GM23248 (cell line): ENCODE measurements at regions not wholly inside any gene's neighbourhood (a gene's known extent, or its start where the extent isn't known, plus 50 kb on each side); places are given as distances from the start of the nearest gene placed in this dataset.

Experiments used
- DNase-seq: peaks from one replicate; pipeline ENCODE4 v3.0.0-alpha.2; 2015
- H2AFZ ChIP-seq: fragments of 200-600 bp; sonication (generic); 2 replicates; pipeline ENCODE4 v1.6.1; 2016; ENCODE audit warnings: antibody characterized with exemption
- H3F3A ChIP-seq: fragments of 200-600 bp; sonication (generic); 2 replicates; pipeline ENCODE4 v1.6.1; 2016; ENCODE audit warnings: mild to moderate bottlenecking, antibody characterized with exemption, mixed run types; ENCODE audit not compliant: insufficient read depth
- H3K27ac ChIP-seq: fragments of 200-600 bp; sonication (generic); 2 replicates; pipeline ENCODE4 v1.5.1; 2016; ENCODE audit warnings: mild to moderate bottlenecking
- H3K27me3 ChIP-seq: fragments of 200-600 bp; sonication (generic); replicated peaks from 2 replicates; pipeline ENCODE4 v1.6.1; 2016; ENCODE audit warnings: mild to moderate bottlenecking; ENCODE audit not compliant: insufficient read depth
- H3K36me3 ChIP-seq: fragments of 200-600 bp; sonication (generic); 2 replicates; pipeline ENCODE4 v1.6.1; 2016; ENCODE audit warnings: low read depth, mild to moderate bottlenecking
- H3K4me1 ChIP-seq: fragments of 200-600 bp; sonication (generic); 2 replicates; pipeline ENCODE4 v1.6.1; 2016; ENCODE audit warnings: mild to moderate bottlenecking; ENCODE audit not compliant: insufficient read depth
- H3K4me2 ChIP-seq: fragments of 200-600 bp; sonication (generic); one replicate; pipeline ENCODE4 v1.6.1; 2016; ENCODE audit warnings: mild to moderate bottlenecking; ENCODE audit not compliant: unreplicated experiment
- H3K4me3 ChIP-seq: fragments of 200-600 bp; sonication (generic); 2 replicates; pipeline ENCODE4 v1.5.1; 2016; ENCODE audit warnings: mild to moderate bottlenecking
- H3K79me2 ChIP-seq: fragments of 200-600 bp; sonication (generic); 2 replicates; pipeline ENCODE4 v1.6.1; 2016; ENCODE audit warnings: mild to moderate bottlenecking; ENCODE audit not compliant: insufficient read depth
- H3K9ac ChIP-seq: fragments of 200-600 bp; sonication (generic); 2 replicates; pipeline ENCODE4 v1.6.1; 2016; ENCODE audit warnings: mild to moderate bottlenecking
- H3K9me2 ChIP-seq: fragments of 200-600 bp; sonication (generic); 2 replicates; pipeline ENCODE4 v1.6.1; 2016; ENCODE audit warnings: mixed run types, mild to moderate bottlenecking, moderate library complexity; ENCODE audit not compliant: insufficient read depth
- H3K9me3 ChIP-seq: fragments of 200-600 bp; sonication (generic); one replicate; pipeline ENCODE4 v1.6.1; 2017; ENCODE audit warnings: low read depth
- H4K20me1 ChIP-seq: fragments of 200-600 bp; sonication (generic); 2 replicates; pipeline ENCODE4 v1.6.0; 2016; ENCODE audit not compliant: insufficient read depth
- EZH2 ChIP-seq: fragments of 200-600 bp; sonication (generic); IDR thresholded peaks from 2 replicates; pipeline ENCODE4 v1.6.1; 2018; ENCODE audit warnings: antibody characterized with exemption, mild to moderate bottlenecking; ENCODE audit not compliant: insufficient read depth, poor library complexity, severe bottlenecking
- EZH2phosphoT487 ChIP-seq: fragments of 200-600 bp; sonication (generic); IDR thresholded peaks from 2 replicates; pipeline ENCODE4 v1.6.1; 2018; ENCODE audit warnings: antibody characterized with exemption, moderate library complexity, mild to moderate bottlenecking, low read depth; ENCODE audit not compliant: insufficient read depth
- WGBS, 2 experiments: methylation state at CpG; one replicate each; pipeline ENCODE4 v1.1.6; 2015 to 2017; ENCODE audit warnings: low lambda C conversion rate in 2 of 2, low coverage in 1 of 2; ENCODE audit errors: missing lambda C conversion rate in 2 of 2; 5-methylcytosine and 5-hydroxymethylcytosine counted together
- in situ Hi-C: fragments of 300-500 bp; cut with MboI; formaldehyde crosslinking; loops from 2 replicates; pipeline ENCODE4 v1.15.0; 2020

DNA sequence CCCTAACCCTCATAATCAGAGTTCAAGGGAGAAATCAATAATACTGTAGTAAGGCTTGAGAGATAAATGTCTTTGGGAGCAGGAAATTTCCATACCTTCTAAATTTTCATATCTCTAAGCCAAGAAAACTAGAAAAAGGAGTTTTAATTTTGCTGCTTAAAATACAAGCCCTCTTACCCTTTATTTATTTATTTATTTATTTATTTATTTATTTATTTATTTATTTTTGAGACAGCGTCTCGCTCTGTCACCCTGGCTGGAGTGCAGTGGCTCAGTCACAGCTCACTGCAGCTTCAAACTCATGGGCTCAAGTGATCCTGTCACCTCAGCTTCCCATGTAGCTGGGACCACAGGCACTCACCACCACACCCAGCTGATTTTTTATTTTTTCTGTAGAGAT is 69.0 kb upstream of the GNAO1 start:
- Histone ChIP-seq H3K27me3 (no peaks in the 10 kb centered on the region), H3K4me2 (no peak overlapping the region), H3K36me3 (no peaks in the 10 kb centered on the region), H3K4me1 (no peaks in the 10 kb centered on the region), H3K9ac (no peak overlapping the region), H3F3A (no peaks in the 10 kb centered on the region), H3K79me2 (no peaks in the 10 kb centered on the region), H2AFZ (no peak overlapping the region), H3K27ac (no peak overlapping the region), H3K9me2 (no peaks in the 10 kb centered on the region), H3K4me3 (no peak overlapping the region), H3K9me3 (no peaks in the 10 kb centered on the region), H4K20me1 (no peaks in the 10 kb centered on the region)
- TF ChIP-seq EZH2 (no peak), EZH2phosphoT487 (no peak)
- in situ Hi-C loops, result no loop called here
- 81 to 88% methylated on average over 2 of the region's 2 CpGs for WGBS, 2 experiments
- DNase-seq, result no peak

DNA sequence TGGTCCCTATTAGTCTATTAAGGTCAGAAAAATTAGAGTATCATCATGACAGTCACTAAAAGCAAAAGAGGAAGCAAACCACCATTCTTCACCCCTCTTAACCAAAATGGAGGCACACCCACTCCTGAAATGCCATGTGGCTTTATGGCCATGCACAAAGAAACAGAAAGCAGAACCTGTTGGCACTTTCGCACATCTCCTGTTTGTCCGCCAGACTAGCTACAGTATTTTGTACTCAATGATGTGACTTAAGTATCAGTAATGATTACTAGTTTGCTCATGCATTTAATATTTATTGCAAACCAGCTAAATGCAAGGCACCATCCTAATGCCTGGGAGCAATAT is 70.2 kb upstream of the GNAO1 start:
- WGBS, 2 experiments, result 92% methylated on average over 2 of the region's 2 CpGs
- Histone ChIP-seq H3K4me1 (no peaks in the 10 kb centered on the region), H2AFZ (no peak overlapping the region), H3K4me3 (no peak overlapping the region), H3K79me2 (no peaks in the 10 kb centered on the region), H3K9me3 (no peaks in the 10 kb centered on the region), H3K4me2 (no peak overlapping the region), H3F3A (no peaks in the 10 kb centered on the region), H3K27me3 (no peaks in the 10 kb centered on the region), H3K27ac (no peak overlapping the region), H3K9ac (no peak overlapping the region), H4K20me1 (no peaks in the 10 kb centered on the region), H3K9me2 (no peaks in the 10 kb centered on the region), H3K36me3 (no peaks in the 10 kb centered on the region)
- DNase-seq, result no peak
- in situ Hi-C loops, result no loop called here
- no peak for TF ChIP-seq EZH2
- TF ChIP-seq EZH2phosphoT487, result no peak

GRCh38 chr16:56120447-56121155 is 70.7 kb upstream of the GNAO1 start:
- no peak overlapping the region for H2AFZ ChIP-seq
- in situ Hi-C loops, result no loop called here
- H3K9me2 ChIP-seq, result no peaks in the 10 kb centered on the region
- H3K36me3 ChIP-seq, result no peaks in the 10 kb centered on the region
- no peak for DNase-seq
- H3K4me3 ChIP-seq, result no peak overlapping the region
- H3K27ac ChIP-seq, result no peak overlapping the region
- H3K9ac ChIP-seq, result no peak overlapping the region
- H3K27me3 ChIP-seq, result no peaks in the 10 kb centered on the region
- H4K20me1 ChIP-seq, result no peaks in the 10 kb centered on the region
- no peaks in the 10 kb centered on the region for H3K79me2 ChIP-seq
- no peak overlapping the region for H3K4me2 ChIP-seq
- WGBS, 2 experiments, result 12 to 17% methylated on average over 3 of the region's 3 CpGs
- no peak for TF ChIP-seq EZH2
- TF ChIP-seq EZH2phosphoT487, result no peak
- H3K4me1 ChIP-seq, result no peaks in the 10 kb centered on the region
- no peaks in the 10 kb centered on the region for H3K9me3 ChIP-seq
- no peaks in the 10 kb centered on the region for H3F3A ChIP-seq

DNA sequence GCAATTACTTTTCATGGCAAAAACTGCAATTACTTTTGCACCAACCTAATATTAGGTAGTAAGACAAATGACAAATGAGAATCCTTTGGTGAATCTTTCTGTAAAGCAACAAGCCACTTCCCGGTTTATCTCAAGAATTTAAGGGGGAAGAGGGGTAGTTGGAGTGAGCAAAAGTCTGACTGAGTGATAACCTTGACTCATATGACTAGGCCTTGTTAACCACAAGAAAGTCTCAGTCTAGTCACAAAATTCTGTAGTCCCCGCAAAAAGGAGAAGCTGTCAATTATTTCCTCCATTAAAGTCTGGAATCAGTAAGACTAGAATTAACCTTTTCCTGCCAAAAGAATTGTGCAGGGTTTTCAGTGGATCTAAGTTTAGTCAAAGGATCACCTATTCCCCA is 72.2 kb upstream of the GNAO1 start:
- H3K79me2 ChIP-seq, result no peaks in the 10 kb centered on the region
- no peak overlapping the region for H3K4me3 ChIP-seq
- no peak for DNase-seq
- no peaks in the 10 kb centered on the region for H3K36me3 ChIP-seq
- H3K27ac ChIP-seq, result no peak overlapping the region
- no peaks in the 10 kb centered on the region for H3K9me2 ChIP-seq
- TF ChIP-seq EZH2, result no peak
- TF ChIP-seq EZH2phosphoT487, result no peak
- no peak overlapping the region for H2AFZ ChIP-seq
- H3K9ac ChIP-seq, result no peak overlapping the region
- no peaks in the 10 kb centered on the region for H3K27me3 ChIP-seq
- in situ Hi-C loops, result no loop called here
- H3F3A ChIP-seq, result no peaks in the 10 kb centered on the region
- no peaks in the 10 kb centered on the region for H3K4me1 ChIP-seq
- WGBS, 2 experiments, result 33 to 43% methylated on average over 2 of the region's 2 CpGs
- H3K9me3 ChIP-seq, result no peaks in the 10 kb centered on the region
- no peaks in the 10 kb centered on the region for H4K20me1 ChIP-seq
- H3K4me2 ChIP-seq, result no peak overlapping the region

- no peaks in the 10 kb centered on the region for H4K20me1 ChIP-seq
- H3K79me2 ChIP-seq, result no peaks in the 10 kb centered on the region
- 7 to 11% methylated on average over 1 of the region's 1 CpG for WGBS, 2 experiments
- in situ Hi-C loops, result no loop called here
- H3K4me2 ChIP-seq, result no peak overlapping the region
- DNase-seq, result no peak
- H3K27ac ChIP-seq, result no peak overlapping the region
- H3K9me3 ChIP-seq, result no peaks in the 10 kb centered on the region
- no peaks in the 10 kb centered on the region for H3K9me2 ChIP-seq
- no peaks in the 10 kb centered on the region for H3K4me1 ChIP-seq
- H3K36me3 ChIP-seq, result no peaks in the 10 kb centered on the region
- H3K27me3 ChIP-seq, result no peaks in the 10 kb centered on the region
- TF ChIP-seq EZH2phosphoT487 (no peak), EZH2 (no peak)
- no peak overlapping the region for H2AFZ ChIP-seq
- H3F3A ChIP-seq, result no peaks in the 10 kb centered on the region
- H3K9ac ChIP-seq, result no peak overlapping the region
- H3K4me3 ChIP-seq, result no peak overlapping the region
These were observed 74.7 kb upstream of the GNAO1 start for GRCh38 chr16:56116577-56116964.
